HG03558 (cell line): ENCODE measurements at regions not wholly inside any gene's neighbourhood (a gene's known extent, or its start where the extent isn't known, plus 50 kb on each side); places are given as distances from the start of the nearest gene placed in this dataset.

Experiments used
- ATAC-seq: cut with Tn5 transposase; IDR thresholded peaks from one replicate; pipeline ENCODE4 v1.9.1; 2021; ENCODE audit warnings: moderate number of reproducible peaks; ENCODE audit not compliant: unreplicated experiment; ENCODE audit errors: extremely low read depth

DNA sequence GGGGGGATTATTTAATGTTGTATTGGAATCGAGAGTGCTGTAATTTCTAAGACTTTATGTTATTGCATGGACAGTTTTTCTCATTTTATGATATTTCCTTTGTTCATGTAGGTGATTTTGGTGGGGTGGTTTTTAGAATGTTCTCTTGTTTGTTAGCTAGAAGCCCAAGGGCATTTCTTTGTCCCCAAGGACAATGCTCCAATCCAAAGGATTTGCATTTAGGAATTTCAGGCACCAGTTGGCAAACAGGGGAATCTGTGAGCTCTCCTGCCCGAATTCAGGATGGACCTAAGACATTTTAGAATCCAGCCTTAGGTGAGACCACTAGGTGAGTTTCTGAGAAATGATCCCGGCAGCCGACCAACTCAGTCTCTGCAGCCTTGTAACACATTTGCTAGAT, 324.9 kb downstream of the KCNRG start:
- no peak for ATAC-seq

- ATAC-seq: no peak
These were observed 325.5 kb downstream of the KCNRG start for GRCh38 chr13:50340551-50341287.

- ATAC-seq: no peak
These were observed 326.3 kb downstream of the KCNRG start for GRCh38 chr13:50341526-50341925.

GRCh38 chr13:50344717-50345116, 329.5 kb downstream of the KCNRG start:
- ATAC-seq: no peak

DNA sequence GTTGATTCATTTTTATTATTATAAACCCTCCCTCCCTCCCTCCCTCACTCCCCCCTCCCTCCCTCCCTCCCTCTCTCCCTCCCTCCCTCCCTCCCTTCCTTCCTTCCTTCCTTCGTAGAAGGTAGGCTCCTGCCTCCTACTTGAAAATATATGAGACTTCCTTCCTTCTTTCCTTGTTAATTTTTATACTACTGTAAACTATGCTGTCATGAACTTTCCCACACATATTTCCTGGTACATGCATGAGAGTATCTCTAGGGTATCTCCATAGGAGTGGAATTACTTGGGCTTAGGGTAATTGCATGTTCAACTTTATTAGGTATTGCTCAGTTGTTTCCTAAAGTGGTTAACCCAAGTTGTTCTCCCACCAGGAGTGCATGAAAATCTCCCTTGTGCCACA, 330.6 kb downstream of the KCNRG start:
- no peak for ATAC-seq

GRCh38 chr13:50348371-50348770, 333.1 kb downstream of the KCNRG start:
- no peak for ATAC-seq

DNA sequence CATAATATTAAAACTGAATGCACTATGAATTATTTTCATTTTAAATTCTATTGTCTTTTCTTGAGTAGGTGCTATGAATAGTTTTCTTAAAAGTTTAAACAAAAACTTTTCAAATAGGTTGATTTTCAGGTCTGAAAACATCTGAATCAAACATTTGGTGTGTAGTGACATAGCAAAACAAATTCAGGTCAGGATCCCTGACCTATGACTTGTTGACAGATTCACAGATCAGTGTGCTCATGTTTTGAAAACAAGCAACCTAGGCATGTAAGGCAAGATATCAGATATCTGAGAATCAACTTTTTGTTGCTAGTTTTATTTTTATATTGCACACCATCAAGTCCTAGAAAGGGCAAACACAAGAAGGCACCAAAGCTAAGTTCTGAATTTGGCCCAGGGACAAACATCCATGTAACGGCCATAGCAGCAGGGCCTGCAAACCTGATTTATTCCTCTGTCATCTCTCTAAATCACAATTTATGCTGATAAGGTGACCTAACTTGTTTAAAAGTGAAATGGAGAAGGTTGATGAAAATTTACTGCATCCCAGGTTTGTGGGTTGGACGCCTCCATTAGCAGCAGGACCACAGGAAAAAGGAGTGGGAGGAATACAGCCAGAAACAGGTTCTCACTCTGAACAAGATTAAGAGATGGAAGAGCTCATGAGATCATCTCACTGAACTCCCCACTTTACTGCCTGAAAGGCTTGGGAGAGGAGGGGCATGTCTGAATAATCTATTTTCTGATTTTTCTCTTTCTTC, 337.7 kb downstream of the KCNRG start:
- ATAC-seq: no peak

- no peak for ATAC-seq
These were observed 338.6 kb downstream of the KCNRG start for GRCh38 chr13:50353651-50354415.

- ATAC-seq: no peak
These were observed 340.6 kb downstream of the KCNRG start for GRCh38 chr13:50355797-50356196.

DNA sequence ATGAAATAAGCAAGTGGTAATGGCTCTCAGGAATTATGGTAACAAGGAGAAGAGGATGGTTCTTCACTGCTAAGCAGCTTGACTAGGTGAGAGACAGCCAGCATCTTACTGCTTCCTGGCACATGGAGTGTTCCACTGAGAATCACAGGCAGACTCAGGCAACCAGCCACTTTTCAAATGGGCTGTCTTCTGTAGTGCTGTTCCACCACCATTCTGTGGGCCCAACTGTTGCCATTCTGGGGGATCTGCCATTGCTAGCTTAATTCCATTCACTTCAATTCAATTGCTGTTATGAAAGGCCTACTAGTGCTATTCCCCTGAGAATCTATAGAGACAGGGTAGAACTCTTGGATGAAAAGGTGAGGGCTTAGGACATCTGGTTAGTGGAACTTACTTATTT, 341.9 kb downstream of the KCNRG start:
- no peak for ATAC-seq

DNA sequence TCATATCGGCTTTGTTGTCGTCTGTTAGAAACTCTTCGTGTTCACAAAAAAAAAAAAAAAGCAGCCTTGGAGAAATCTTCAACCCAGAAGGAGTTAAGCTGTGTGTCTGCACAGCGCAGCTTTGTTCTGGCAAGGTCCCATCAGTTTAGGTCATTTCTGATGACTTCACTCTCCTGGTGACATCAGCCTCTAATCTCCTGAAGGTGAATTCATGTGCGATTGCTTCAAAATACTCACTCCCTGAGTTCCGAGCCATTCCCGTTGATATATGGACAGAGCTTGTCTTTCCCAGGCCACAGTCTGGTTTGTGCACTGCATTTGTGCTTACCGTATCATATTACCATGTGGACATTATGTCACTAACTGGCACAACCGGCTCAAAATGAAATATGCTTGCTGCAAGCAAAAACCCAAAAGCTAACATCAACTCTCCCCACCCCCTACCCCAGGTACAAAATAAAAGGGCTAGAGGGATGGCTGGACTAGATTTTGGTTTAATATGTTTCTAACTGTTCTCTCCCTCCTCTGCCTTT, 342.4 kb downstream of the KCNRG start:
- ATAC-seq: no peak

GRCh38 chr13:50358231-50359040, 343.2 kb downstream of the KCNRG start:
- ATAC-seq: no peak

DNA sequence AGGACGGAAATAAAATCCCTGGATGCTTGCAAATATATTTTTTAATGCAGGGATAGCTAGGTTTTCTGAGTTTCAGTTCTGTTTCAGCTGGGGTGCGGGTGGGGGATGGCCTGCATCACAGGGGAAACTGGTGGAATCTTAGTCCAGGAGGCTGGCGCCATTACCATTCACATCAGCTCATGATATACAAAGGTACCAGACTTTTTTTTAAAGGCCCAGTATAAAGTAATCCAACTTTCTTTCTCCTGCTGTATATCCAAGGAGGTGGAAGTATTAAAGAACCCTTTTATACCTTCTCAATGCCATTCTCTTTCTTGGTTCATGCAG, 343.8 kb downstream of the KCNRG start:
- ATAC-seq: no peak

GRCh38 chr13:50359779-50360178, 344.5 kb downstream of the KCNRG start:
- no peak for ATAC-seq

DNA sequence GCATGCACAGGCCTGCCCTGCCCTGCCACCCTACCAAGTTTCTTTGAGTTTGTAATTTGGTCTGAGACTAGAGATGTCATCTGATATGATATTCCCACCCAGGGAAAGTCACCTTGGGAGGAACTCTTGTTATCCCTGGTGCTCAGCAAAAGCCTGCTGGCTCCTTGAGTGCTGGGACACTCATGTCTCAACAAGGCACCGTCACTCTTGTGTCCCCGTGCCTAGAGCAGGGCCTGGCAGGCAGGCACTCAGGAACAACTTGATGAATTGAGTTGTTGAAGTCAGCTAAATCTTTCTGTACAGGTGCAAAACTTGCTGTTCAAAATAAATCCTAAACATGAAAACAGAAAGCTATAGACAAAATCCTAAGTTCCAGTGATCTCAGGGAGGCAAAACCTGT, 345.4 kb downstream of the KCNRG start:
- no peak for ATAC-seq

- ATAC-seq: no peak
These were observed 346.0 kb downstream of the KCNRG start for GRCh38 chr13:50361282-50361681.

DNA sequence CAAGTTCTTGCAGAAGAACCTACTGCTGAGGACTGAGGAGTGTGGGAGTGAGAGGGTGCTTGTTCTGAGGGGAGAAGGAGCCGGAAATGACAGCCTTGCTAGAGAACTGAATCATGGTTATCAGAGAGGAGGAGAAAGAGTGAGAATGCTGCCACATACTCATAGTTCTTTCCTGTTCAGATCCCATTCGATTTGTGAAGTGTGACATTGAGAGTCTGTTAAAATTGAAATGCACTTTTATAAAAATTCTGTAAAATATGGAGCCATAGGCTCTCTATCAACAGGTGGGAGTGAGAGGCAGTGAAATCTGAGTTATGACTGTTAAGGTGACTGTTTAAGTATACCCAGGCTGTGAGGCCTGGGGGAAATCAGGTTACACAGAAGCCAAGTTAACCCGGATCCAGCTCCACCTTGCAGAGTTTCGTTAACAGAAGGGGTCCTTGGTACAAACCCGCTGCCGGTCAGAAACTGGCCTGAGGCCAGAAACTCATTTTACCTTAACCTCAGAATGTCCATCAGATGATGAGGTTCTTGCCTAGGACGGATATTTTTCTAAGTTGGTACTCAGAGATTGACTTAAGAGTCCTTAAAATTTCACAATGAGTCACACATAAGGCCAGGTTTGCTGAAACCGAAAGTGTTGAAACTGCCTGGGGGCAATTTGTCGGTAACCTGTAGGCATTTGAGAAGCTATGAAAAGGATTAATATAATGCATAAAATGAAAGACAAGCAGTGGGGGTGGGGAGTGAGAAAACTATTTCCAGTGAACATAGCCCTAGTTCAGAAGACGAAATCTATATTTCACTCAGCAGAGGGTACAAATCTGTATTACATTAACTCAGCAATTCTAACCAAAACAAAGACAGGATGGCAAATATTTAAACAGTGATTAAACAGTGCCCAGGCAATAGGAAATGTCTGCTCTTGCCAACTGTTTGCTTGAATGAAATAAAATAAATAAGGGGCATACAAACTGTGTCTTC, 350.5 kb downstream of the KCNRG start:
- peak; percentile 38 for ATAC-seq

DNA sequence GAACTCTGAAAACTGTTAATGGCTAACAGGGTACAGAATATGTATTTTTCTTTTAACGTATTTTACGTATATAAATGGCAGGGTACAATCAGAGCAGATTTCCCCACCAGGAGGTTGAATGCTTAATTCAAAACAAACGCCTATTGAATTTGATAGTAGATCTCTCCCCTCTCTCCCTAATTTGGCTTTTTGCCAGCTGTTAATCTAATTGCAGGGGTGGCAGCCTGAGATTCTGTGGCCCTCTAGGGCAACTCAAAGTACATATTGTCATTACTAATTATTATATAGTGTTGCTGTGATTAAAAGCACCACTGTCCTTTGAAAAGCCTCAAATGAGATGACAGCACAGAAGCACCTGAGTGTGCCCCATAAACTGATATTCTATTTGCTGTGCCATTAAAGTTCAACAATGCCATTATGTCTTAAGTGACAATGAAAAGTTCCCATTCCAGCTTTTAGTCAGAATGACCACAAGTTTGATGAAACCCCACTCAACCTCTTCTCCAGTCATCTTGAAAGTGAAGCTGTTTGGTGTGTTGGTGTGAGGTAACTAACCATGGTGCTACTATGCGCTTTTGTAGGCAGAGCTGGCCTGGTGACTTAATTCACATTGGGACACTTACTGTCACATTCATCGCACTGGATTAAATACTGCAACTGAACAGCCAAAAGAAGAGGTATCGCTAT, 351.4 kb downstream of the KCNRG start:
- peak; percentile 35 for ATAC-seq
